GM19239 (cell line): ENCODE measurements at regions not wholly inside any gene's neighbourhood (a gene's known extent, or its start where the extent isn't known, plus 50 kb on each side); places are given as distances from the start of the nearest gene placed in this dataset.
"Not testable (repeated sequence)": the region's sequence is repeated elsewhere in the genome, so short reads cannot be mapped to it uniquely, and the experiment has no call there.

ENCODE experiments used
- DNase-seq: peaks from one replicate; pipeline ENCODE4 v3.0.0; 2011; ENCODE audit warnings: low spot score; ENCODE audit not compliant: insufficient read length
- FAIRE-seq: peaks from 2 replicates; lab custom pipeline; 2011; peaks lifted over from hg19 to GRCh38; lab: Jason Lieb, UNC

DNA sequence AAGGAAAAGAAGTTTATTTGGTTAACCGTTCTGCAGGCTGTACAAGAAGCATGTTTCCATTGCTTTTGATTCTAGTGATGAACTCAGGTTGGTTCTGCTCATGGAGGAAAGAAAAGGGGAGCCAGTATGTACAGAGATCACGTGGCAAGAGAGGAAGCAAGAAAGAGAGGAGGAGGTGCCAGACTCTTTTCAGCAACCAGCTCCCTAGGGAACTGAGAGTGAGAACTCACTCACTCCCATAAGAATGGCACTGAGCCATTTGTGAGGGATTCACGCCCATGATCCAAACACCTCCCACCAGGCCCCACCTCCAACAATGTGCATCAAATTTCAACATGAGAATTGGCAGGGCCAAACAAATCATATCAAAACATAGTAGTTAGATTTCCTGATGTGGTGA, 649.1 kb downstream of the EPM2A start:
- DNase-seq (no peak), FAIRE-seq (no peak)

DNA sequence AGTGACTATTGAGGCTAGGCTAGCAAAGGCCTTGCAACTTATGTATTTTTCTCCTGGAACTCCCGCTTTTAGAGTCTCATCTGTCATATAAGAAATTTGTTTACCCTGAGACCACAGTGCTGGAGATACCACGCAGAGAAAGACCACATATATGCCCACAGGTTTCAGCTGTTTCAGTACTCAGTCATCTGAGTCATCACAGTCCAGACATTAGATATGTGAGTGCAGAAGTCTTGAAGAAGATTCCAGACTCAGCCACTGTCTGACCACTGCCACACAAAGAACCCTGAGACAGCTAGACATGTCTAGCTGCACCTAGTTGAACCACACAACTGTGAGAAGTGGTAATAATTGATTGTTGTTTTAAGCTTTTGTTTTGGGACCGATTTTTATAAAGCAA, 648.3 kb downstream of the EPM2A start:
- no peak for FAIRE-seq
- DNase-seq: no peak

DNA sequence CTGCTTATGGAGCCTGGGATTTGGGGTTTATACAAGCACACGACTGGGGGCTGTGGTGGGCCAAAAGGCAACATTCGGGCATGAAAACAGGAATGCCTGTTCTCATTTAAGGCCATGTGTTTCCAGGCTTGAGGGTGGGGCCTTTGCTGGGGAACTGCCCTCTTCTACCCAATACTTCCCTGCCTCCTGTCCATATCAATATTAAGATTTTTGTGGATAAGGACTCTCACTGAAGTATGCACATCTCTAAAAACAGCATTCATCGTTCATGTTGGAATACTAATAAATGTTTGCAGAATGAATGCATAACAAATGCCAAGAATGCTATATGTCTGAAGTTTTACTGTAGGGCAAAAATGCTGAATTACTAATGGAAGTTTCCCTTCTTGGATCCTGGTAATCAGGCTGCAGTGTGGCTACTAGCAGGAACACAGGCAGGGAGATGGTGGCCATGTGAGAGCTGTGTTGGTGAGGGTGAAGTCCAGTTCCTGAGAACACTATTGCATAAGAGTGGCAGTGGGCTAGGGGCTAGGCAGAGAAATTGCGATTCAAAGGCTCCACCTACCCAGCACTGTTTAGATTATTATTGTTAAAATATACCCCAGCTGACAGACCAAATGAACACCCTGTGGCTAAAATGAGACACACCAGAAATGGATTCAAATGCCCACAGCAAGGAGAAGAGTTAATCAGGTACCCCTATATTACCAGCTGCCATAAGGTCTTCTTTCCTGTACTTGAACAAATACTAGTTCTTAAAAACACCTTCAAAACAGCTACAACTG, 644.3 kb downstream of the EPM2A start:
- no peak for FAIRE-seq
- no peak for DNase-seq

DNA sequence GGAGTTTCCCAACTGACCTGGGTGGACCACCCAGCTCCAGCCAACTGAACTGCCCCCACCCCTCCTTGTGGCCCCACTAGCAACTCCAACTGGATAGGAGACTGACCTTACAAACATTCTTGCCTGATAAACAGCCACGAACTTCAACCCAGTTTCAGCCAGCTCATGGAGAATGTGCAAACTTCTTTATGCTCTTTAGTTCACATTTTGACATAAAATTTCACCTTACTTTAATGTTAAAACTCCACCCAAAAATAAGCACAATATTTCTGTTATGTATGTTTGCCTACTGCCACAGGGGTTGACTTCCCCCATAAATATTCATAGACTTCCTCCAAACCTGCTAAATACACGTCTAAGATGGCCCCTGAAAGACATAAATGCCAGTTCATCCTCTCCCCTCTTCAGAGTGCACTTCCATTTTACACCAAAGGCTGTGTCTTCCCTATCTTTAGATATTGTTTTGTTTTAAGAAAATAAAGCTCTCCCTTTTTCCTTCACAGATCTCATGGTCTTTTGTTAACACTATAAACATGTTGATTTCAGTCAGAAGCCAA, 643.7 kb downstream of the EPM2A start:
- no peak for DNase-seq
- no peak for FAIRE-seq

DNA sequence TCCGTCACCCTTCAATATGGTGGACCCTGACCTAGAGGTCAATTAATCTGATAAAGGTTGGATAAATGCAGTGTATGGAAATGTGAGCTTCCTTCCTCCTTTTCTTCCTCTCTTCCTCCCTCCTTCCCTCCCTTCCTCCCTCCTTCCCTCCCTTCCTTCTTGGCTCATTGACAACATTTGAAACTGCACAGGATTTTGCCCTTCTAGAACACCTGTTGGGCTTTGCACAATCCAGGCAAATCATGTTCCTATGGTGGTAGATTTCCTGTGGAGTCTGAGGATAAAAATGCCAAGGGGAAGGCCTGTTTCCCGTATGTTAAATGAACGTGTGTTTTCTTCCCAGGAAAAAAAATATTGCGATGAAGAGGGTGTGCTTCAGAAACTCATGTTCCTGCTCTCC, 642.8 kb downstream of the EPM2A start:
- DNase-seq (no peak), FAIRE-seq (no peak)

DNA sequence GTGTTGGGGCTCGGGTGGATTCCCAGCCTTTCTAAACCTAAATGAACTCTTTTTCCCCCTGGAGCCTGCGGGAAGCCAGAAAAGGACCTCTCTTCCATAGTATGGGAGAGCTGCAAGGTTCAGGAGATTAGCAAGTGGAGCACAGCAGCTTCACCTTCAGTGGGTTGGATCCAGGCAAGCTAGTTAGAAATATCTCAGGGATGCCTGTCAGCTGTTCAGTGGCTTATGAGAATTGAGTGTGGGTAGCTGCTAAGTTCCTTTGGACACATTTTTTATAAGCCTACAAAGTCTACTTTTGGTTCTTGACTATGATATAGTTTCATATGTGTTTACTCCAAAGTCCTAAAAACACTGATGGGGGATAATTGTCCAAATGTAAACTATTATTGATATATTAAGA, 642.1 kb downstream of the EPM2A start:
- DNase-seq (no peak), FAIRE-seq (no peak)

DNA sequence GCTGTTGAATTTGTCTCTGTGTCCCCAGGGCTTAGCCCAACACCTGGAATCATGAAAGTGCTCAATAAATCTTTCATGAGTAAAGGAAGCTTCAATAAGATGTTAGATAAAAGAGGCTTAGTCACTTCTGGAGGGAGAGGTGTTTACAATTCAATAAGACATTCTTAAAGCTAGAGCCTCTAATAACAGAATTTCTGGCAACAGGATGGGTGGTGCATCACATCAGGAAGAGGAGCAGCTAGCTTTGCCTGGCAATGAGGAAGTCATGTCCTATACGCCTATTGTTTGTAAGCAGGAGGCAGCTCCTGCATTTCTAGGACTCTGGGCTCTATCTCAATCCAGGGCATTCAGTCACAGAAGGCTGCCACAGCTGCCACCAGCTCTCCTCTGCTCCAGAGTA, 638.5 kb downstream of the EPM2A start:
- FAIRE-seq (no peak), DNase-seq (no peak)

DNA sequence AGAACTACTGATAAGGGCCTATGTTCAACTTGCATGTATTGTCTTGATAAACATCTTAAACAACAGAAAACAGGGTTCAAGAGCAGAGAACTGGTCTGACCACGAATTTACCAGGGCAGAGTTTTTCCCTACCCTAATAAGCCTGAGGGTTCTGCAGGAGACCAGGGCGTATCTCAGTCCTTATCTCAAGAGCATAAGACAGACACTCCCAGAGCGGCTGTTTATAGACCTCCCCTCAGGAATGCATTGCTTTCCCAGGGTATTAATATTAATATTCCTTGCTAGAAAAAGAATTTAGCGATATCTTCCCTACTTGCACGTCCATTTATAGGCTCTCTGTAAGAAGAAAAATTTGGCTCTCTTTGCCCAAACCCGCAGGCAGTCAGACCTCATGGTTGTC, 637.2 kb downstream of the EPM2A start:
- not testable (repeated sequence) for FAIRE-seq, DNase-seq

DNA sequence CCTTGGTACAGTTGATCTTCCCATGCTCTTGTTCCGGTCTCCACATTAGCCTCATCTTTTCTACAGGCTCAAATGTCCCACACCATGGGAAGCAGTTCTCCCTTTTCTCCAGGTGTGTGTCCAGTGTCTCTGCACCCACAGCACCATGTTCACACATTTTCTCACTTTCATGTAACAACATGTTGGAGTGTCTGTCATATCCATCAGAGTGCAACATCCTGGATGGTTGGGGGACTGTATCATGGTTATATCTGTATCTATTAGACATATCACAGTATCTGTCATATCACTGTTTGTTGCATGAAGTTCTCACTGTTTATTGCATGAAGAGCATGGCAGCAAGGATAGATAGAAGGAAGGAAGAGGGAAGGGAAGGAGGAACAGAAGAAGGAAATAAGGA, 635.6 kb downstream of the EPM2A start:
- FAIRE-seq: no peak
- no peak for DNase-seq

DNA sequence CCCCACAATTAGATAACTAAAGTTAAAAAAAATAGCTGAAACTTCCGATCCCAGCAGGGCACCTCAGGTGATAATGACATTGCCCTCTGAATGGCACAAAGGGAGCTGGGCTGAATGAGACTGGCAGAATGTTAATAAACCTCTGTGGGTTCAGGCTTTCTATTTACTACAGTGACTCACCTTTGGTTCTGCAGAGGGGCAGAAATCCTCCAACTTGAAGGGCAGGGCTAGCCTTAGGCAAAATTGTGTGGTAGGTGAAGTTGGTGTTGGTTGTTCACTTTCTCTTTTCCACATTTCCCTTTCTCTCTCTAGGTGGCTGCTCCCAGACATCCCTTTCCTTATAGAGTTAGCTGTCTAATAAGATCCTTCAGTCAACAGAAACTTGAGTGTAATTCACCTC, 625.2 kb downstream of the EPM2A start:
- no peak for FAIRE-seq
- DNase-seq: no peak

DNA sequence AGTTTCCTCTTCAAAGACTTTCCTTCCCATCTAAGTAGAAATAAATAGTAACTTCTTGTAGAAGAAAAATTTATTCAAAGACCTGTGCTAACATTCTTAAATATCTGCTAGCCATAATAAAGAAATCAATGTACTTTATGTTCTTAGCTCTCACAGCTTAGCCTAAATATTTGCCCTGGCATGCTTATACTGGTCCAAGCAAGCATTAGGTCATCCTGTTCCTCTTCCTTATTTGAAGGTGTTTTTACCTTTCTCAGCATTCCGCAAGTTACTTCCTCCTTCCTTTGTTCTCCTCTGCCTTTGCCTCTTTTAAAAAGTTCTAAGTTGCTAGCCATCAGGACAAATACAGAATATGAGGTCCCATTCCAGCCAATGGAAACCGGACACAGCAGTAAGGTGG, 623.9 kb downstream of the EPM2A start:
- not testable (repeated sequence) for FAIRE-seq

DNA sequence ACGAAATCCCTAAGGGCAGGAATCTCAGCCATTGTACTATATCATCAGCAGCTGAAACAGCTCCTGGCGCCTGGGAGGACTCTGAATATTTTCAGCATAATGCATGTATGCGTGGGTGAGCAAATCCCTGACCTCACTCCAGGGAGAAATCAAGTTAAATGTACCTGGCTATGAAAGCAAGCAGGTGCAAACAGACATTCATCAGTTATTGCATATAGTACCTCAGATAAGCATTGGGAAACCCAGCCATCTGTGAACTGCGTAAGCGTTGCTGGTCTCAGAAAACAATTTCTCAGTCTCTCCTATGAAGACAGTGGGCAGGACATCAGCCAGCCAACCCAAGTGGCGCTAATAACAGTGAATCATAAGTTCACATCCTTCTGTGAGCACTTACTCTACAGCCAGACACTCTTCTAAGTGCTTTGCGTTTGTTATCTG, 622.6 kb downstream of the EPM2A start:
- FAIRE-seq (no peak), DNase-seq (no peak)

More for the DNA sequence above, 623.9 kb downstream of the EPM2A start:
- DNase-seq: not testable (repeated sequence)

DNA sequence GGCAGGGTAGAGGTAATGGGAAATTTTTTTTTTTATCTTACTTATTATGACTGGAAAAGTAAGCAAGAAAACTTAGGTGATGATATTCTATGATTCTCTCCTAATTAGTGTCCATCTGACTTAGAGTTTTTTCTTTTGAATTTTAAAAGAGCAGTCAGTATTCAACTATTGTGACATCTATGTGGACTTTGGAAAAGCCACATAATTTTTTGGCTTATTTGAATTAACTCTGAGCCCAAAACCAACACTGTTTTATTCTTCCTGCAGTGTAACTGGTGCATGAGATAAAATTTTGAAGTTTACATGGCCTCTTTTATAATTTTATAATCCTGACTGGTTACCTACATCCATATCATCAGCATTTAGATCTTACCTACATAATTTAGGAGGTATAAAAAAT, 619.7 kb downstream of the EPM2A start:
- DNase-seq: no peak
- no peak for FAIRE-seq

DNA sequence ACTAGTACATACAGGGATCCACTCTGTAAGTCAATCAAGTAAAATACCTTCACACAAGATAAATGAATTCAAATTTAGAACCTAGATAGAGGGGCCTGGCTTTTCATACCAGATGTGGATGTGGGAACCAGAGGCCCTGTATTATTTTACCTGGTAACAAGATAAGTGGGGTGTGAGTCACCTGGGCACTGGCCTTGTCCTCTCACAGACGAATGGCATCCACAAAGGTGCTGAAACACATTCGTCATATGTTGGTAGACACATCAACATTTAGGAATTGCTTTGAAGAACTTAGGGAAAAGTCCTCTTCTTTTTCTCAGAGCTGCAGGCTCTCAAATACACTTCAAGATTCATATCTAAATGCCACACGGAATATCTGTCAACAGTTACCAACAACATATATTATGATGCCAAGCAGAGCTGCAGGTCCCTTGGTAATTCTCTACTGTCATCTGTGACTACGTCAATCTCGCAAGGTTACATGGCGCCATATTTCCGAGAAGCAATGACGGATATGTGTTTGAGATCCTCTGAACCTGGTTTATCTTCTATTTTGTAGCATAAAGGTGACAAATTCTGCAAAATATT, 618.6 kb downstream of the EPM2A start:
- DNase-seq: no peak
- no peak for FAIRE-seq

DNA sequence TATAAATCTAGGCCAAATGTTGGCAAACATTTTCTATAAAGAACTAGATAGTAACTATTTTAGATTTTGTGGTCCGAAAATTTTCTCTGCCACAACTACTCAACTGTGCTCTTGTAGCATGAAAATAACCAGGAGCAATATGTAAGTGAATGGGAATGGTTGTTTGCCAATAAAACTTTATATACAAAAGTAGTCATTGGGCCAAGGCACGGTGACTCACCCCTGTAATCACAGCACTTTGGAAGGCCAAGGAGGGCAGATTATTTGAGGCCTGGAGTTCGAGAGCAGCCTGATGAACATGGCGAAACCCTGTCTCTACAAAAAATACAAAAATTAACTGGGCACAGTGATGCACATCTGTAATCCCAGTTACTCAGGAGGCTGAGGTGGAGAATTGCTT, 617.1 kb downstream of the EPM2A start:
- FAIRE-seq (no peak), DNase-seq (no peak)

DNA sequence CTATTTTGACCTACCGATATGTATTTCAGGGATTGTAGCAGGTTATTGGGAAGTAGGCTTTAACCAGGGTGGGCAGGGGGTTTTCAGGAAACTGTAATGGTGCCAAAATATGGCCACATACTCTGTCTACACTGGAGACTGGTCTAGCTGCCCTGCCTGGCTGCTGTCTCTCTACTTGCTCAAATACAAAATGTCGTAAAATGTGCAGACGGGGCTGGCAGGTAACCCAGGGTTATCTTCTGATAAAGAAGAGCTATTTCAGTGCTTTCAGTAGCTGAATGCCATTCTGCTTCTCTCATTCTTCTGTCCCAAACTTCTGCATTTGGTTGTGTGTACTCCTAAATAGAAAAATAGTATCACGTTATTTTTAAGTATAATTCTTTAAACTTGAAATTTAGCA, 616.2 kb downstream of the EPM2A start:
- FAIRE-seq (no peak), DNase-seq (no peak)

DNA sequence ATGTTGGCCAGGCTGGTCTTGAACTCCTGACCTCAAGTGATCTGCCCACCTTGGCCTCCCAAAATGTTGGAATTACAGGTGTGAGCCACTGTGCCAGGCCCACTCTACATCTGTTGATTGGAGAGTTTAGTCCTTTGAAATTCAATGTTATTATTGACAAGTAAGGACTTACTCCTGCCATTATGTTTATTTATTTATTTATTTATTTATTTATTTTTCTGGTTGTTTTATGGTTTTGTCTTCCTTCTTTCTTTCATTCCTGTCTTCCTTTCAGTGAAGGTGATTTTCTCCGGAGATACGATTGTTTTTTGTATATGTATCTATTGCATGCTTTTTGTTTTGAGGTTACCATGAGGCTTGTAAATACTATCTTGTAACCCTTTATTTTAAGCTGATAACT, 602.6 kb downstream of the EPM2A start:
- FAIRE-seq (no peak), DNase-seq (no peak)

DNA sequence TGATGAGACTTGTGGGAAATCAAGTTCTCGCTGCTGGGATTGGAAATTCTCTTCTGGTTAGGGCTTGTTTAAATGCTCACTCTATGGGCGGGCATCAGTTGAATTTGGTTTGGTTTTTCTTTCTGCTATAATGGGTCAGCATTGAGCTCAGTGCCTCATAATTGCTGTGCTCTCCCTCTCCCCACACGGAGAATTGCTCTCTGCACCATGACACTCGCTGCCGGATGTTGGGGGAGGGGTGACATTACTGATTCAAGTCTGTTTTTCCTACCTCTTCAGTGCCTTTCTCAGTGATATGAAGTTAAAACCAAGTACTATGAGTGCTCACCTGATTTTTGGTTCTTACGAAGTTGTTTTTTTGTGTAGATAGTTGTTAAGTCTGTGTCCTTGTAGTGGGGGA, 599.6 kb downstream of the EPM2A start:
- FAIRE-seq (no peak), DNase-seq (no peak)

DNA sequence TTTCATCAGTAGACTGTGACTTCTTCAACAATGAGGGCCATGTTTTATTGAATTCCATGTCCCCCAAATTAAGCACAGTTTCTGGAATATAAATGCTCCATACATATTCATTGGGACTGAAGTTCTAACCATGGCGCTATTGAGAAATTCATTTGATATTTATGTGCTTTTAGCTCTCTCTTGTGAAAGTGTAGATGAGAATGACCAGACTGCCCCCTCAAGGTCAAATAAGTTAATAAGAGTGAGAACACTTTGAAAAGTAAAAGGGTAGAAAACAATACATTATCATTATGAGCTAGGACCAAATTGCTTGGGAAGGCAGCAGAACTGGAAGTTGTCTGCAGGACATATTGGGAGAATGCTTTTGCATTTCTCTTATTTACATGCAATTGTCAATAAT, 597.9 kb downstream of the EPM2A start:
- FAIRE-seq (no peak), DNase-seq (no peak)

DNA sequence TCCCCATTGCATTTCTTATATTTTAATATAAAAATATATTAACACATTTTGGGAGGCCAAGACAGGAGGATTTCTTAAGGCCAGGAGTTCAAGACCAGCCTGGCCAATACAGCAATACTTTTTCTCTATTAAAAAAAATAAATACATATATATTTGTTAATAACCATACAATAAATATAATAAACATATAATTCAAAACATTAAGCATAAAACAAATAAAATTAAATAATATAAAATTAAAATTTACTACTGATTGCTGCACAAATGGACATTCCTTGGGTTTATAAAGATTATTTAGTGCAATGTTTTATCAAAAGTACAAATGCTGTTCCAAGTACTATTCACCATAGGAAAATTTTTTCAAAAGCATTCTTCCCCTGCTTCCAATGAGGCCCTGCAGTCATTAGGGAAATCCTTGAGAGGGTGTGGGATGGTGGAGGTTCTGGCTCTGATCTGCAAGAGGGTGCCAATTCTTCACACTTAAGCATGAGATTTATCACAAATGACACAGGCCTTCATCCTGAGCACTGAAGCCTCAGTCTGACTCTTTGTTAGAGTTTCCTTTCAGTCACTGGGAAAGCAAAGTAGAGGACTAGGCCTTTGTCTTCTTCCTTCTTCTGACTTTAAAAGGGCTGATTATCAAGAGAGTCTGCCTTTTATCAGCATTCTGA, 596.7 kb downstream of the EPM2A start:
- DNase-seq: no peak
- FAIRE-seq: no peak

DNA sequence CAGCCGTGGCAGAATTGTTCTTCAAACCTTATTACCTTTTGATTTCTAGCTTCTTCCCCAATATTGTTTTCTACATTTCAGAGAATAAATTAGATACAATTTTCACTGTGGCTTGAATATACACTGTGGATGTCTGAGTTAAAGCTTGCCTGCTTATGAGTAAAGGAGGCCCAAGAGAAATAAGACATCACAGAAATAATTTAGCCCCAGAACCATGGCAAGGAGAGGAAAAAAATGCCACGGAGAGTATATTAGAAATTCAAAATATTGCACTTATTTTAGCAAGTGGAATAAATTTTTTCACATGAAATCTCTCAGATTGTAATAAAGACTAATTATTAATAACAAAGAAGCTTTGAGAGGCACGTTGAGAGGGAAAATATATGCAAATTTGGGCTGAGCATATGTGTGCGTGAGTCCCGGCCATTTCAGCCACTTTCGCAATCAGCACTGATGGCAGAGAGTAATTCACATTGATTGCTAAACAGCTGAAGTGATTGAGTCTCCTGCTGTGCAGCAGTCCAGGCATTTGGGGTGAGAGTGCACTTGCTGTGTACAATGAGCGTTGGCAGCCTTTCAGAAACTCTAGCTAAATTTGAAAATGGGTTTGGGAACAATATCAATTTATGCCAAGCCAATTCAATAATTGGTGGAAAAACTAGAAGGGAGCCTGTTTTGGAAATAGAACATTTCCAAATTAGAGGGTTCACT, 596.0 kb downstream of the EPM2A start:
- DNase-seq (no peak), FAIRE-seq (no peak)
